ENCODE measurements at regions not wholly inside any gene's neighbourhood (a gene's known extent, or its start where the extent isn't known, plus 50 kb on each side); places are given as distances from the start of the nearest gene placed in this dataset.

DNA sequence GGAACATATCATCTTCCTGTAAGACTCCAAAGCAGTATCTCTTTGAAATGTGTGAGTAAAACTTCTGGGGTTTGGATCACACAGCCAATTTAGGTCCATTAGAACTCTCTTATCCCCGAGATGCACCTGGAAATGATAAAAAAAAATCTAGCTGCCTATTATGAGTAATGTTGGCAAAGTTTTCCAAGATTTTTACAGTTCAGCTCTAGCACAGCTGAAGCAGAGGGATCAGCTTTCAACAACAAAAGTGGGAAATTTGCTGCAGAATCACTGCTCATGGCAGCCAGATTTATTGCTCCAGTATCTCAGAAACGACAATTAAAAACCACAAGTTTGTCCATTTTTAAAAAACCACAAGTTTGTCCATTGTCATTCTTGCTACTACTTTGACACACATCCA, 292.2 kb downstream of the IRX2 start:
- TF ChIP-seq, protein P1, sequence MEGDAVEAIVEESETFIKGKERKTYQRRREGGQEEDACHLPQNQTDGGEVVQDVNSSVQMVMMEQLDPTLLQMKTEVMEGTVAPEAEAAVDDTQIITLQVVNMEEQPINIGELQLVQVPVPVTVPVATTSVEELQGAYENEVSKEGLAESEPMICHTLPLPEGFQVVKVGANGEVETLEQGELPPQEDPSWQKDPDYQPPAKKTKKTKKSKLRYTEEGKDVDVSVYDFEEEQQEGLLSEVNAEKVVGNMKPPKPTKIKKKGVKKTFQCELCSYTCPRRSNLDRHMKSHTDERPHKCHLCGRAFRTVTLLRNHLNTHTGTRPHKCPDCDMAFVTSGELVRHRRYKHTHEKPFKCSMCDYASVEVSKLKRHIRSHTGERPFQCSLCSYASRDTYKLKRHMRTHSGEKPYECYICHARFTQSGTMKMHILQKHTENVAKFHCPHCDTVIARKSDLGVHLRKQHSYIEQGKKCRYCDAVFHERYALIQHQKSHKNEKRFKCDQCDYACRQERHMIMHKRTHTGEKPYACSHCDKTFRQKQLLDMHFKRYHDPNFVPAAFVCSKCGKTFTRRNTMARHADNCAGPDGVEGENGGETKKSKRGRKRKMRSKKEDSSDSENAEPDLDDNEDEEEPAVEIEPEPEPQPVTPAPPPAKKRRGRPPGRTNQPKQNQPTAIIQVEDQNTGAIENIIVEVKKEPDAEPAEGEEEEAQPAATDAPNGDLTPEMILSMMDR (IDR thresholded peaks at IDR 0.05; ENCODE audit: extremely low read depth, insufficient read depth, missing control alignments): no peak
- in situ Hi-C loops (cut with MboI; ENCODE audit: low pct_unique_long_range_greater_than_20kb, low sequenced_read_pairs, unreplicated experiment): no loop called here

DNA sequence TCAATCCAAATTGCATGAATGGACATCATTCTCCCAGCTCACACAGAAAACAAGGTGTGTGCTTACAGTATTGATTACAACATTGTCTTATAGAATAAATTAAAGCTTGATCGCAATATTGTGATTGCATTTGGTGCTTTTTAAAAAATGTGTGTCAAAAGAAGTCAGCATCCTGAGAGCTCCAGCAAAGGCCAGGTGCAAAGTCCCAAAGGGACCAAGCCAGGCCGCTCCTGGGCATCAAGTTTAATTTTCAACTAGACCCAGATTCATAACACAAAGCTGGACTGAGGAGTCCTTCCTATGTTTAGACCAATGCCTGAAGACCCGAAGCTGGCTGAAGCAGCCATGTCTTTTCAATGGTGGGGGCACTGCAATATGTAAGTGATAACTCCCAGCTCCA, 295.6 kb downstream of the IRX2 start:
- in situ Hi-C loops (cut with MboI; ENCODE audit: low pct_unique_long_range_greater_than_20kb, low sequenced_read_pairs, unreplicated experiment): no loop called here
- TF ChIP-seq, protein P1 (IDR thresholded peaks at IDR 0.05; ENCODE audit: extremely low read depth, insufficient read depth, missing control alignments): no peak
- no peak for DNase-seq (ENCODE audit: low spot score)

More for the DNA sequence above, 292.2 kb downstream of the IRX2 start:
- DNase-seq (ENCODE audit: low spot score): no peak

DNA sequence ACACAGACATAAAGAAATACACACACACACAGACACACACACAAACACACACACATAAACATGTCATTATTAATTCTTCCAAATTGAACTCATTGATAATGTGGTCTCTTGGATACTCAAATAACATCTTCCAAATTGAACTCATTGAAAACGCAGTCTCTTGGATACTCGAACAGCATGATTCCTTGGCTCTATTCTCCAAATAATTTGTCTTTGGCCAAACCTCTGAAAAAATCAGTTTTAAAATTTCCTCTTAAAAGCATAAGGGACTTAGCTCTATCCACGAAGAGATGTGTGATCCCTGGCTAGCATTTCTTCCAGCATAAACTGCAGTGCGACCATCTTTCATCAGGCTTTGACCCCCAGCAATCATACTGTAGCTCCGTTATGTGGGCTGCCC, 296.6 kb downstream of the IRX2 start:
- DNase-seq (ENCODE audit: low spot score): no peak
- in situ Hi-C loops (cut with MboI; ENCODE audit: low pct_unique_long_range_greater_than_20kb, low sequenced_read_pairs, unreplicated experiment): no loop called here
- TF ChIP-seq, protein P1 (IDR thresholded peaks at IDR 0.05; ENCODE audit: extremely low read depth, insufficient read depth, missing control alignments): no peak

DNA sequence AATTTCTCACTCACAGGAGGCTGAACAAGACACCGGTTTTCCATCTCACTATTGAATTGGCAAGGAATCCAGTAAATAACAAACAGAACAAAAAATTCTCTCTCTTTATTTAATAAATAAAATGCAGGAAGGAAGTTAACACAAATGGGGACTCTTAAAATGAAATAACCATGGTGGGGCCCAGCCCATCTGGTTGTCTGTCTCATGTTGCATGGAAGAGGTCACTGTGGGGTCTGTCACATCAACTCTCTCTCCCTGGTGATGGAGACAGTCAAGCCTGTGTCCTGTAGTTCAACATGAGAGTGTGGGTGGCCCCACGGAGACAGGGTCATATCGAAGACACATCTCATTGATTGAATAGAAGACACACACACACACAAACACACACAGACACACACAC, 297.7 kb downstream of the IRX2 start:
- in situ Hi-C loops (cut with MboI; ENCODE audit: low pct_unique_long_range_greater_than_20kb, low sequenced_read_pairs, unreplicated experiment): no loop called here
- DNase-seq (ENCODE audit: low spot score): no peak
- TF ChIP-seq, protein P1 (IDR thresholded peaks at IDR 0.05; ENCODE audit: extremely low read depth, insufficient read depth, missing control alignments): no peak

DNA sequence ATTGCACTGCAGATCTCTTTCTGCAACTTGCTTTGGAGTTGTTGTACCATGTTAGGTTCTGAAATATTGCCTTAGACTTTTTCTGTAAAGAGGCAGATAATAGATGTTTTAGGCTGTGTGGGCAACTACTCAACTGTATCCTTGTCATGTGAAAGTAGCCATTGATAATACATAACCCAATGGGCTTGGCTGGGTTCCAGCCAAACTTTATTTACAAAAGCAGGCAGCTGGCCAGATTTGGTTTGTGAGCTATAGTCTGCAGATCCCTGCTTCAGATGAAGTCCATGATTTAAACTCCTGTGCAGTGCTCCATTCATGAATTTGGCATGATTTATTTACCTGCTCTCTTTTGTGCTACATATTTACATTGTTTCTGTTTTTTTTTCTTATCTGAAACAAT, 300.4 kb downstream of the IRX2 start:
- TF ChIP-seq, protein P1 (IDR thresholded peaks at IDR 0.05; ENCODE audit: extremely low read depth, insufficient read depth, missing control alignments): no peak
- in situ Hi-C loops (cut with MboI; ENCODE audit: low pct_unique_long_range_greater_than_20kb, low sequenced_read_pairs, unreplicated experiment): no loop called here
- no peak for DNase-seq (ENCODE audit: low spot score)

DNA sequence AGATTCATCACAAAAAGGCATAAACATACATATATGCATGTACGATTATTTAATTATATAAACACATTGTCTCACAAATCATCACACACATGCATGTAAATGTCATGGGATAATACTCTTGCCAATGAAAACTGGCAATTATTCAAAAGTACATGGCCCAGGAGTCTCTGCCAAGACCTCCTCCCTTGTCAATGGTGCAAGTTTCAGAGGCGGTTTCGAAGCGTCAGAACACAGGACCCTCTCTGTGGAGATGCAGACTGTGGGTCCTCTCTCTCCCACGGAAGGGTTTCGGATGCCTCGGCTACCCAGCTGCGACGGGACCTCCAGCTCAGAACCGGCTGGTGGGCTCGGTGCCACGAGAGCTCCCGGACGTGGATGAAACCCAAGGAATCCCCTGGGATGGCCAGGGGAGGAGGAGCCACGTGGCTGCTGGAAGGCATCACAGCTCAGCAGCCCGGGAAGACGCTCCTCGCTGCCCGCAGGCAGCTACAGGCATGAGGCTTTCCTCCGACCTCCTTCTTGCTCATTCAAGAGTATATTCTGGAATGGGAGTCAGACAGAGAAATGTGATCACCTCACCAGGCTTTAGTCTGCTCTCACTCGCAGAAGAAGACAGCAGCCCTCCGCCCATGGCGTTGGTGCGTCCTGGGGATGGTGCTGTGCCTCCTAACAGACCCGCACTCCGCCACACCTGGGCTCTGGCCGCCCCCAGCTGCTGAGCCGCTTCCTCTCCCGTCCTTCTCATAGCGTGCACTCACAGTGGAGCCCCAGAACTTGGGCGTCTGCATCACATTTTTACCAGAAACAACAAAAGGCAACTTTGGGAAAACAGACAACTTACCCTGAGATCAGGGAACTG, 308.8 kb downstream of the IRX2 start:
- no peak for DNase-seq (ENCODE audit: low spot score)
- in situ Hi-C loops (cut with MboI; ENCODE audit: low pct_unique_long_range_greater_than_20kb, low sequenced_read_pairs, unreplicated experiment): no loop called here
- TF ChIP-seq, protein P1 (IDR thresholded peaks at IDR 0.05; ENCODE audit: extremely low read depth, insufficient read depth, missing control alignments): no peak

All from GM13977 (cell line).